GM12878 (cell line): ENCODE measurements at regions not wholly inside any gene's neighbourhood (a gene's known extent, or its start where the extent isn't known, plus 50 kb on each side); places are given as distances from the start of the nearest gene placed in this dataset.

Source experiments
- ATAC-seq: fragments of 200-7000 bp; cut with Tn5 transposase; 3 replicates; pipeline ENCODE4 v1.9.1; 2020; ENCODE audit warnings: mild to moderate bottlenecking, moderate library complexity
- BruUV-seq: library from RNA; stranded (reverse); fragments of 400-500 nt; replicated peaks from 2 replicates; lab custom pipeline; 2021; lab: Mats Ljungman, UMichigan
- CTCF ChIA-PET: fragments of 300-600 bp; sonication (Branson Sonifier 250); formaldehyde crosslinking; extraction: SDS; loops from one replicate; lab custom pipeline; 2021; ENCODE audit warnings: inconsistent platforms; lab: Yijun Ruan, JAX
- POLR2A ChIA-PET: fragments of 350-600 bp; formaldehyde crosslinking; extraction: SDS; loops from one replicate; lab custom pipeline; 2021; ENCODE audit warnings: inconsistent platforms; lab: Charles Lee
- RAD21 ChIA-PET: fragments of 300-600 bp; sonication (Branson Sonifier 250); formaldehyde crosslinking; loops from one replicate; lab custom pipeline; 2023; ENCODE audit warnings: antibody characterized with exemption; ENCODE audit not compliant: unreplicated experiment; lab: Charles Lee
- SMC1A ChIA-PET: fragments of 300-600 bp; sonication (Branson Sonifier 250); formaldehyde crosslinking; loops from one replicate; lab custom pipeline; 2023; ENCODE audit not compliant: unreplicated experiment, uncharacterized antibody; lab: Charles Lee
- DNase-seq: peaks from one replicate; pipeline ENCODE4 v3.0.0-alpha.2; 2011; ENCODE audit warnings: low read depth, low spot score
- FAIRE-seq: peaks from 3 replicates; lab custom pipeline; 2011; peaks lifted over from hg19 to GRCh38; lab: Jason Lieb, UNC
- H2AFZ ChIP-seq: 2 replicates; pipeline ENCODE4 v1.6.0; 2011; ENCODE audit warnings: low read depth, low read length, control low read depth; ENCODE audit not compliant: control insufficient read depth
- H3K27ac ChIP-seq: 2 replicates; pipeline ENCODE4 v1.5.1; 2011; ENCODE audit warnings: control low read depth; ENCODE audit not compliant: control insufficient read depth, insufficient read depth
- H3K27me3 ChIP-seq, 2 experiments: replicated peaks in 1 of 2; 2 replicates each; pipeline versions ENCODE4 v1.6.0 to v1.6.1; 2011; ENCODE audit warnings: low read length in 1 of 2; ENCODE audit not compliant: control insufficient read depth in 2 of 2, insufficient read depth in 2 of 2
- H3K36me3 ChIP-seq, 2 experiments: 2 replicates each; pipeline ENCODE4 v1.5.1; 2011; ENCODE audit warnings: low read length in 1 of 2; ENCODE audit not compliant: control insufficient read depth in 2 of 2, insufficient read depth in 2 of 2
- H3K4me1 ChIP-seq: 2 replicates; pipeline ENCODE4 v1.6.1; 2011; ENCODE audit warnings: mild to moderate bottlenecking, low read length, moderate library complexity, mixed read lengths; ENCODE audit not compliant: control insufficient read depth, insufficient read depth
- H3K4me2 ChIP-seq: 2 replicates; pipeline ENCODE4 v1.6.0; 2011; ENCODE audit warnings: control low read depth; ENCODE audit not compliant: control insufficient read depth, insufficient read depth
- H3K4me3 ChIP-seq: fragments of 200-600 bp; sonication (generic); 2 replicates; pipeline ENCODE4 v1.5.1; 2016
- H3K79me2 ChIP-seq: 2 replicates; pipeline ENCODE4 v1.6.0; 2011; ENCODE audit warnings: low read length; ENCODE audit not compliant: control insufficient read depth, insufficient read depth
- H3K9ac ChIP-seq: 2 replicates; pipeline ENCODE4 v1.8.0; 2011; ENCODE audit warnings: low read length, control low read depth, mixed read lengths; ENCODE audit not compliant: control insufficient read depth, insufficient read depth
- H3K9me3 ChIP-seq: replicated peaks from 3 replicates; pipeline ENCODE4 v1.5.1; 2011; ENCODE audit warnings: mild to moderate bottlenecking, low read length; ENCODE audit not compliant: control insufficient read depth, insufficient read depth
- H4K20me1 ChIP-seq: 2 replicates; pipeline ENCODE4 v1.6.0; 2011; ENCODE audit not compliant: control insufficient read depth, insufficient read depth
- BHLHE40 ChIP-seq, 2 experiments: fragments of 450-650 bp in 1 of 2; IDR thresholded peaks; 2 replicates each; pipeline ENCODE4 v1.6.1; 2011 to 2017; ENCODE audit warnings: low read depth in 2 of 2, borderline replicate concordance in 1 of 2, improper control_type of control experiment in 1 of 2, low read length in 1 of 2, mild to moderate bottlenecking in 1 of 2
- CREB1 ChIP-seq: IDR thresholded peaks from 2 replicates; pipeline ENCODE4 v1.6.1; 2012; ENCODE audit warnings: low read depth, mild to moderate bottlenecking, inconsistent platforms
- HSF1 ChIP-seq: fragments of 150-350 bp; IDR thresholded peaks from 2 replicates; pipeline ENCODE4 v1.6.1; 2014; ENCODE audit warnings: mild to moderate bottlenecking, low read depth, low read length
- IKZF1 ChIP-seq: fragments of 450-650 bp; conservative IDR thresholded peaks from 2 replicates; pipeline ENCODE4 v1.6.1; 2017; ENCODE audit warnings: antibody characterized with exemption, mild to moderate bottlenecking
- JUND ChIP-seq: IDR thresholded peaks from 2 replicates; pipeline ENCODE4 v1.6.1; 2012; ENCODE audit warnings: low read depth, mild to moderate bottlenecking, low read length, improper control_type of control experiment, moderate library complexity
- MEF2B ChIP-seq: fragments of 450-650 bp; IDR thresholded peaks from 2 replicates; pipeline ENCODE4 v1.6.1; 2018; ENCODE audit warnings: mild to moderate bottlenecking, moderate library complexity; ENCODE audit not compliant: partially characterized antibody, poor library complexity, severe bottlenecking
- MTA3 ChIP-seq: IDR thresholded peaks from 2 replicates; pipeline ENCODE4 v1.6.1; 2012; ENCODE audit warnings: low read length, inconsistent platforms, borderline replicate concordance
- PML ChIP-seq: IDR thresholded peaks from 2 replicates; pipeline ENCODE4 v1.6.1; 2012; ENCODE audit warnings: low read length, inconsistent platforms
- TCF7 ChIP-seq: IDR thresholded peaks from 2 replicates; pipeline ENCODE4 v1.6.1; 2014; ENCODE audit warnings: antibody characterized with exemption, borderline replicate concordance
- ZNF274 ChIP-seq: IDR thresholded peaks from one replicate; pipeline ENCODE4 v1.8.0; 2011; ENCODE audit not compliant: insufficient read length, insufficient read depth
- ZNF384 ChIP-seq: IDR thresholded peaks from 2 replicates; pipeline ENCODE4 v1.6.1; 2012; ENCODE audit warnings: low read depth, mild to moderate bottlenecking, low read length, improper control_type of control experiment, borderline replicate concordance
- WGBS: methylation state at CpG from one replicate; pipeline ENCODE4 v1.1.6; 2016; ENCODE audit warnings: low lambda C conversion rate; ENCODE audit not compliant: insufficient replicate concordance, insufficient coverage; ENCODE audit errors: missing lambda C conversion rate; 5-methylcytosine and 5-hydroxymethylcytosine counted together
- in situ Hi-C: fragments of 300-500 bp; cut with MboI; formaldehyde crosslinking; loops from 9 replicates; pipeline ENCODE4 v1.14.3; 2018; ENCODE audit warnings: mixed read lengths
- intact Hi-C: fragments of 100-400 bp; cut with micrococcal nuclease; formaldehyde crosslinking; loops from one replicate; pipeline ENCODE4 v1.14.2; 2022; ENCODE audit not compliant: unreplicated experiment
- TF ChIP-seq, protein P1 (sequence below): fragments of 450-650 bp; formaldehyde crosslinking; IDR thresholded peaks from 2 replicates; pipeline ENCODE4 v1.4.0; 2020; ENCODE audit warnings: mild to moderate bottlenecking, moderate library complexity
- TF ChIP-seq, protein P2 (sequence below): IDR thresholded peaks from 2 replicates; pipeline ENCODE4 v1.6.1; 2012; ENCODE audit warnings: low read length, inconsistent platforms
- TF ChIP-seq, protein P3 (sequence below): fragments of 450-650 bp; formaldehyde crosslinking; IDR thresholded peaks from 2 replicates; pipeline ENCODE4 v1.4.0; 2022; ENCODE audit warnings: mild to moderate bottlenecking, moderate library complexity

- H3K4me1 ChIP-seq = no peaks in the 10 kb centered on the region
- H3K27me3 ChIP-seq = no peaks in the 10 kb centered on the region
- SMC1A ChIA-PET = no interaction called here
- ATAC-seq (no peak), DNase-seq (no peak), FAIRE-seq (no peak)
- H2AFZ ChIP-seq = no peak overlapping the region
- POLR2A ChIA-PET = no interaction called here
- no peak overlapping the region for H3K9ac ChIP-seq
- H3K4me3 ChIP-seq = no peak overlapping the region
- BruUV-seq = no TSS peak
- whole genome bisulfite sequencing = 64% methylated on average over 10 of the region's 16 CpGs
- H3K27ac ChIP-seq = no peak overlapping the region
- CTCF ChIA-PET = no interaction called here
- intact Hi-C loops = no loop called here
- RAD21 ChIA-PET = no interaction called here
- in situ Hi-C loops = no loop called here
- no peak overlapping the region for H3K4me2 ChIP-seq
- H3K36me3 ChIP-seq = no peaks in the 10 kb centered on the region
- H3K79me2 ChIP-seq = no peaks in the 10 kb centered on the region
- H4K20me1 ChIP-seq = no peaks in the 10 kb centered on the region
- H3K9me3 ChIP-seq = no peaks in the 10 kb centered on the region; the same call in 2 of the 3 replicates
- TF ChIP-seq JUND = no peak
- TF ChIP-seq, protein P1, sequence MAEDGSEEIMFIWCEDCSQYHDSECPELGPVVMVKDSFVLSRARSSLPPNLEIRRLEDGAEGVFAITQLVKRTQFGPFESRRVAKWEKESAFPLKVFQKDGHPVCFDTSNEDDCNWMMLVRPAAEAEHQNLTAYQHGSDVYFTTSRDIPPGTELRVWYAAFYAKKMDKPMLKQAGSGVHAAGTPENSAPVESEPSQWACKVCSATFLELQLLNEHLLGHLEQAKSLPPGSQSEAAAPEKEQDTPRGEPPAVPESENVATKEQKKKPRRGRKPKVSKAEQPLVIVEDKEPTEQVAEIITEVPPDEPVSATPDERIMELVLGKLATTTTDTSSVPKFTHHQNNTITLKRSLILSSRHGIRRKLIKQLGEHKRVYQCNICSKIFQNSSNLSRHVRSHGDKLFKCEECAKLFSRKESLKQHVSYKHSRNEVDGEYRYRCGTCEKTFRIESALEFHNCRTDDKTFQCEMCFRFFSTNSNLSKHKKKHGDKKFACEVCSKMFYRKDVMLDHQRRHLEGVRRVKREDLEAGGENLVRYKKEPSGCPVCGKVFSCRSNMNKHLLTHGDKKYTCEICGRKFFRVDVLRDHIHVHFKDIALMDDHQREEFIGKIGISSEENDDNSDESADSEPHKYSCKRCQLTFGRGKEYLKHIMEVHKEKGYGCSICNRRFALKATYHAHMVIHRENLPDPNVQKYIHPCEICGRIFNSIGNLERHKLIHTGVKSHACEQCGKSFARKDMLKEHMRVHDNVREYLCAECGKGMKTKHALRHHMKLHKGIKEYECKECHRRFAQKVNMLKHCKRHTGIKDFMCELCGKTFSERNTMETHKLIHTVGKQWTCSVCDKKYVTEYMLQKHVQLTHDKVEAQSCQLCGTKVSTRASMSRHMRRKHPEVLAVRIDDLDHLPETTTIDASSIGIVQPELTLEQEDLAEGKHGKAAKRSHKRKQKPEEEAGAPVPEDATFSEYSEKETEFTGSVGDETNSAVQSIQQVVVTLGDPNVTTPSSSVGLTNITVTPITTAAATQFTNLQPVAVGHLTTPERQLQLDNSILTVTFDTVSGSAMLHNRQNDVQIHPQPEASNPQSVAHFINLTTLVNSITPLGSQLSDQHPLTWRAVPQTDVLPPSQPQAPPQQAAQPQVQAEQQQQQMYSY (CRISPR knock-in tag) = no peak
- TF ChIP-seq, protein P2, sequence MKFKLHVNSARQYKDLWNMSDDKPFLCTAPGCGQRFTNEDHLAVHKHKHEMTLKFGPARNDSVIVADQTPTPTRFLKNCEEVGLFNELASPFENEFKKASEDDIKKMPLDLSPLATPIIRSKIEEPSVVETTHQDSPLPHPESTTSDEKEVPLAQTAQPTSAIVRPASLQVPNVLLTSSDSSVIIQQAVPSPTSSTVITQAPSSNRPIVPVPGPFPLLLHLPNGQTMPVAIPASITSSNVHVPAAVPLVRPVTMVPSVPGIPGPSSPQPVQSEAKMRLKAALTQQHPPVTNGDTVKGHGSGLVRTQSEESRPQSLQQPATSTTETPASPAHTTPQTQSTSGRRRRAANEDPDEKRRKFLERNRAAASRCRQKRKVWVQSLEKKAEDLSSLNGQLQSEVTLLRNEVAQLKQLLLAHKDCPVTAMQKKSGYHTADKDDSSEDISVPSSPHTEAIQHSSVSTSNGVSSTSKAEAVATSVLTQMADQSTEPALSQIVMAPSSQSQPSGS = no peak
- no peak for TF ChIP-seq MEF2B
- TF ChIP-seq CREB1 = no peak
- TF ChIP-seq BHLHE40 (IDR thresholded peaks at IDR 0.05; ENCODE audit: borderline replicate concordance in 1 of 2, low read depth in 2 of 2, low read length in 1 of 2) = no peak
- no peak for TF ChIP-seq IKZF1
- TF ChIP-seq ZNF384 = no peak
- TF ChIP-seq HSF1 = no peak
- no peak for TF ChIP-seq ZNF274
- no peak for TF ChIP-seq MTA3
- TF ChIP-seq, protein P3, sequence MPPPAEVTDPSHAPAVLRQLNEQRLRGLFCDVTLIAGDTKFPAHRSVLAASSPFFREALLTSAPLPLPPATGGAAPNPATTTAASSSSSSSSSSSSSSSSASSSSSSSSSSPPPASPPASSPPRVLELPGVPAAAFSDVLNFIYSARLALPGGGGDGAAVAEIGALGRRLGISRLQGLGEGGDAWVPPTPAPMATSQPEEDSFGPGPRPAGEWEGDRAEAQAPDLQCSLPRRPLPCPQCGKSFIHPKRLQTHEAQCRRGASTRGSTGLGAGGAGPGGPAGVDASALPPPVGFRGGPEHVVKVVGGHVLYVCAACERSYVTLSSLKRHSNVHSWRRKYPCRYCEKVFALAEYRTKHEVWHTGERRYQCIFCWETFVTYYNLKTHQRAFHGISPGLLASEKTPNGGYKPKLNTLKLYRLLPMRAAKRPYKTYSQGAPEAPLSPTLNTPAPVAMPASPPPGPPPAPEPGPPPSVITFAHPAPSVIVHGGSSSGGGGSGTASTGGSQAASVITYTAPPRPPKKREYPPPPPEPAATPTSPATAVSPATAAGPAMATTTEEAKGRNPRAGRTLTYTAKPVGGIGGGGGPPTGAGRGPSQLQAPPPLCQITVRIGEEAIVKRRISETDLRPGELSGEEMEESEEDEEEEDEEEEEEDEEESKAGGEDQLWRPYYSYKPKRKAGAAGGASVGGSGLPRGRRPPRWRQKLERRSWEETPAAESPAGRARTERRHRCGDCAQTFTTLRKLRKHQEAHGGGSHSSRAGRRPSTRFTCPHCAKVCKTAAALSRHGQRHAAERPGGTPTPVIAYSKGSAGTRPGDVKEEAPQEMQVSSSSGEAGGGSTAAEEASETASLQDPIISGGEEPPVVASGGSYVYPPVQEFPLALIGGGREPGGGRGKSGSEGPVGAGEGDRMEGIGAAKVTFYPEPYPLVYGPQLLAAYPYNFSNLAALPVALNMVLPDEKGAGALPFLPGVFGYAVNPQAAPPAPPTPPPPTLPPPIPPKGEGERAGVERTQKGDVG = no peak
- TF ChIP-seq PML = no peak
- TF ChIP-seq TCF7 = no peak
Observed at GRCh38 chr14:104253901-104254353, 115.5 kb downstream of the KIF26A start.
